Lower leg skin (tissue), 4 donors: ENCODE measurements at regions not wholly inside any gene's neighbourhood (a gene's known extent, or its start where the extent isn't known, plus 50 kb on each side); places are given as distances from the start of the nearest gene placed in this dataset.

Experiments
- DNase-seq, 2 donors: peaks; one replicate each; pipeline ENCODE4 v3.0.0-alpha.2; 2019; ENCODE audit warnings: low spot score in 2 of 2
- H3K4me3 ChIP-seq: fragments of 200-600 bp; sonication (generic); 2 replicates; pipeline ENCODE4 v1.5.1; 2017; ENCODE audit warnings: mild to moderate bottlenecking, low read depth; ENCODE audit not compliant: poor library complexity, severe bottlenecking
- CTCF ChIP-seq, 3 donors: fragments of 450-650 bp; IDR thresholded peaks; one replicate each; pipeline ENCODE4 v1.5.1; 2016; ENCODE audit warnings: antibody characterized with exemption in 3 of 3, mild to moderate bottlenecking in 3 of 3, moderate library complexity in 2 of 3
- POLR2A ChIP-seq, 2 donors: fragments of 450-650 bp; IDR thresholded peaks; one replicate each; pipeline ENCODE4 v1.6.1; 2016 to 2017; ENCODE audit warnings: antibody characterized with exemption in 2 of 2, mild to moderate bottlenecking in 1 of 2, moderate library complexity in 1 of 2
- WGBS, 2 donors: methylation state at CpG; one replicate each; pipeline ENCODE4 v1.1.5; 2018; 5-methylcytosine and 5-hydroxymethylcytosine counted together
- intact Hi-C: fragments of 100-400 bp; cut with DNase I; formaldehyde crosslinking; loops from one replicate; pipeline ENCODE4 v1.15.0; 2023; ENCODE audit warnings: low total_unique reads

DNA sequence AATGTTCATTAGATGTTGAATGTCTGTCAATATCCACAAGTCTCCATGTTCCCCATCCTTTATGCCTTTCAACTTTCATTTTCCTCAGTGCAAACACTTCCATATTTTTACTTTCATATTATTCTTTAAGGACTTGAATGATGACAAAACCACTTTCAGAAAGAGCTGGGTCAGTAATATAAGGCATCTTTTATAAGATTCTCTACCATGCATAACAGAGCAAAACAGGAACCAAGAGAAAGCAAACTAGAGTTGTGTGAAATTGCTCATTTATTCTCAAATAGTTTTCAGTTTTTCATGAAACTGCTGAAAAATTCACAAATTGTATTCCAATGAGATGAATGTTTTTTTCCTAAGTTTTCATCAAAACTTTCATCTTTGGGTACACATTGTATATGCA lies 1247.6 kb downstream of the PCDH17 start:
- H3K4me3 ChIP-seq = no peak overlapping the region
- DNase-seq = no peak
- intact Hi-C loops = no loop called here
- TF ChIP-seq CTCF (IDR thresholded peaks at IDR 0.05) (no peak), POLR2A (IDR thresholded peaks at IDR 0.05) (no peak)

DNA sequence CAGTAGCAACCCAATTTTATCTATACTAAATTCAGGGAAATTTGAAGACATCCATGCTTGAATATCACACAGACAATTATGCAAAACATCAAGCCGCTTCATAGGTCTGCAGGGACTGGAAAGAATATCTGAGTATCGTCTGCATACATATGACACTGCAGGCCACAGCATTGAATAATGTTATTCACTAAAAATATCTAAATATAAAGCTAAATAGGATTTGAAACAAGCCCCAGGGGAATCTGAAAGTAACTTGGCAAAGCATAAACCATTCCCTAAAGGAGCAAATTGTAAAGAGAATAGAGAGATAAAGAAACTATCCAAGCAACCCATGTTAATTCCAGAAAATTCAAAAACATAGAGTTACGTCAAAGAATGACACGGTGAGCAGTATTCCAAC lies 1251.0 kb downstream of the PCDH17 start:
- no peak for DNase-seq
- no peak for TF ChIP-seq POLR2A (IDR thresholded peaks at IDR 0.05)
- TF ChIP-seq CTCF (IDR thresholded peaks at IDR 0.05) = no peak
- H3K4me3 ChIP-seq = no peak overlapping the region
- 43 to 50% methylated on average over 4 of the region's 4 CpGs for WGBS, 2 donors
- intact Hi-C loops = no loop called here

DNA sequence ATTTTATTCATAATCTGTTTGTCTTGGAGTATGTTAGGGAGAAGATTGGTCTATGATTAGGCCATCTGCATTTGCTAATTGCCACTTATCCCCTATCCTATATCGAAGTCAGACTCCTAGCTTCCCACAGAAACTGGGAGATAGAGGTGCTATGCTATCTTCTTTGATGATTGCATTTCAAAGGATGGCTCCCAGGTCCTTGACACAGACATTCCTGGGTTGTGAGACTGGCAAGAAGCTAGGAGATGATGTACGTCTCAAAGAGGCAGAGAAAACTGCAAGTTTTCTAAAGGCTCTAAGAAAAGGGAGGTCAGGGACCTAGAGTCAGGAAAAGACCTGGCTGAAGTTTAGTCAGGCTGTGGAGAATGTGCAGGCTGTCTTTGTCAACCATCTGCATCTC lies 1251.9 kb downstream of the PCDH17 start:
- TF ChIP-seq POLR2A (IDR thresholded peaks at IDR 0.05) (no peak), CTCF (IDR thresholded peaks at IDR 0.05) (no peak)
- intact Hi-C loops = no loop called here
- H3K4me3 ChIP-seq = no peak overlapping the region
- DNase-seq = no peak
- 62 to 77% methylated on average over 2 of the region's 2 CpGs for WGBS, 2 donors

GRCh38 chr13:58884353-58885209 lies 1253.0 kb downstream of the PCDH17 start:
- DNase-seq = no peak
- TF ChIP-seq POLR2A (IDR thresholded peaks at IDR 0.05) (no peak), CTCF (IDR thresholded peaks at IDR 0.05) (no peak)
- intact Hi-C loops = no loop called here
- H3K4me3 ChIP-seq = no peak overlapping the region
- WGBS, 2 donors = 64 to 65% methylated on average over 5 of the region's 5 CpGs

- DNase-seq = no peak
- H3K4me3 ChIP-seq = no peak overlapping the region
- TF ChIP-seq POLR2A (IDR thresholded peaks at IDR 0.05) = no peak
- TF ChIP-seq CTCF (IDR thresholded peaks at IDR 0.05) = no peak
- intact Hi-C loops = no loop called here
- WGBS, 2 donors = 82 to 84% methylated on average over 1 of the region's 1 CpG
Measured at GRCh38 chr13:58889474-58889873, 1257.9 kb downstream of the PCDH17 start.

GRCh38 chr13:58893396-58893795 lies 1261.9 kb downstream of the PCDH17 start:
- H3K4me3 ChIP-seq = no peak overlapping the region
- 91 to 94% methylated on average over 1 of the region's 1 CpG for WGBS, 2 donors
- TF ChIP-seq CTCF (IDR thresholded peaks at IDR 0.05) = no peak
- no peak for TF ChIP-seq POLR2A (IDR thresholded peaks at IDR 0.05)
- intact Hi-C loops = no loop called here
- DNase-seq = no peak
